Endothelial cell of umbilical vein (primary cell): ENCODE measurements at regions not wholly inside any gene's neighbourhood (a gene's known extent, or its start where the extent isn't known, plus 50 kb on each side); places are given as distances from the start of the nearest gene placed in this dataset.

ENCODE experiments used
- BruUV-seq: library from RNA; stranded (reverse); fragments of 400-500 nt; replicated peaks from 2 replicates; lab custom pipeline; 2021; lab: Mats Ljungman, UMichigan
- CTCF ChIA-PET: fragments of 300-600, 350-600 bp; sonication (Branson Sonifier 250); formaldehyde crosslinking; loops from one replicate; lab custom pipeline; 2021; ENCODE audit warnings: antibody characterized with exemption, inconsistent platforms; lab: Charles Lee
- POLR2A ChIA-PET: fragments of 300-600, 350-600 bp; sonication (Branson Sonifier 250); formaldehyde crosslinking; loops from one replicate; lab custom pipeline; 2021; ENCODE audit warnings: antibody characterized with exemption, inconsistent platforms; lab: Charles Lee
- DNase-seq: peaks from one replicate; pipeline ENCODE4 v3.0.0-alpha.2; 2011; ENCODE audit warnings: low read depth, low spot score
- FAIRE-seq: peaks from 2 replicates; lab custom pipeline; 2011; peaks lifted over from hg19 to GRCh38; lab: Jason Lieb, UNC
- H2AFZ ChIP-seq: 2 replicates; pipeline ENCODE4 v1.6.0; 2012; ENCODE audit warnings: low read depth, low read length, control low read depth, inconsistent platforms
- H3K27ac ChIP-seq: 2 replicates; pipeline ENCODE4 v1.5.1; 2011; ENCODE audit warnings: low read depth, mild to moderate bottlenecking, control low read depth, low read length, moderate library complexity; ENCODE audit not compliant: insufficient read depth
- H3K27me3 ChIP-seq, 2 experiments: 2 replicates each; pipeline versions ENCODE4 v1.6.0 to v1.6.1; 2011; ENCODE audit warnings: low read length in 2 of 2, mixed read lengths in 1 of 2; ENCODE audit not compliant: control insufficient read depth in 2 of 2, insufficient read depth in 2 of 2
- H3K36me3 ChIP-seq, 2 experiments: 2 replicates in 1 of 2; 3 replicates in 1 of 2; pipeline ENCODE4 v1.5.1; 2011; ENCODE audit warnings: low read length in 2 of 2, mild to moderate bottlenecking in 1 of 2, moderate library complexity in 1 of 2; ENCODE audit not compliant: control insufficient read depth in 2 of 2, insufficient read depth in 2 of 2; ENCODE audit errors: extremely low read depth in 1 of 2
- H3K4me1 ChIP-seq: 3 replicates; pipeline ENCODE4 v1.5.1; 2011; ENCODE audit warnings: mild to moderate bottlenecking, low read length; ENCODE audit not compliant: control insufficient read depth, insufficient read depth; ENCODE audit errors: extremely low read depth
- H3K4me2 ChIP-seq: 2 replicates; pipeline ENCODE4 v1.6.1; 2011; ENCODE audit warnings: low read length, control low read depth, mixed read lengths; ENCODE audit not compliant: insufficient read depth
- H3K4me3 ChIP-seq, 3 experiments: fragments of 200-600 bp in 1 of 3; sonication (generic), shearing (Covaris generic) in 1 of 3; replicated peaks in 1 of 3; 2 replicates each; pipeline ENCODE4 v1.5.1; 2011 to 2016; ENCODE audit warnings: control low read depth in 3 of 3, low read length in 3 of 3, mild to moderate bottlenecking in 2 of 3, inconsistent platforms in 1 of 3, low read depth in 1 of 3, moderate library complexity in 1 of 3; ENCODE audit not compliant: insufficient read depth in 1 of 3
- H3K79me2 ChIP-seq: 2 replicates; pipeline ENCODE4 v1.6.0; 2012; ENCODE audit warnings: low read length, inconsistent platforms; ENCODE audit not compliant: control insufficient read depth, insufficient read depth
- H3K9ac ChIP-seq: replicated peaks from 2 replicates; pipeline ENCODE3; 2011; ENCODE audit warnings: low read length, control low read depth; ENCODE audit not compliant: insufficient read depth; ENCODE audit errors: extremely low read depth
- H3K9me1 ChIP-seq: replicated peaks from 3 replicates; pipeline ENCODE4 v1.6.0; 2011; ENCODE audit warnings: mild to moderate bottlenecking, low read length; ENCODE audit not compliant: control insufficient read depth, insufficient read depth; ENCODE audit errors: extremely low read depth
- H3K9me3 ChIP-seq: replicated peaks from 2 replicates; pipeline ENCODE4 v1.5.1; 2012; ENCODE audit warnings: low read length, inconsistent platforms; ENCODE audit not compliant: control insufficient read depth, insufficient read depth
- H4K20me1 ChIP-seq: replicated peaks from 2 replicates; pipeline ENCODE3; 2011; ENCODE audit warnings: mild to moderate bottlenecking, low read length; ENCODE audit not compliant: control insufficient read depth, insufficient read depth; ENCODE audit errors: extremely low read depth
- CTCF ChIP-seq, 2 donors: IDR thresholded peaks; 1 replicate in 1 of 2; 2 replicates in 1 of 2; pipeline ENCODE4 v1.5.1; 2011; ENCODE audit warnings: low read length in 2 of 2, mild to moderate bottlenecking in 2 of 2, moderate library complexity in 2 of 2, control low read depth in 1 of 2, inconsistent platforms in 1 of 2, low read depth in 1 of 2; ENCODE audit not compliant: insufficient read depth in 1 of 2; ENCODE audit errors: extremely low read depth in 1 of 2
- EZH2 ChIP-seq: IDR thresholded peaks from 2 replicates; pipeline ENCODE4 v1.6.1; 2012; ENCODE audit warnings: borderline replicate concordance, low read depth, mild to moderate bottlenecking, moderate library complexity, low read length, inconsistent platforms; ENCODE audit not compliant: severe bottlenecking
- FOS ChIP-seq: IDR thresholded peaks from 2 replicates; pipeline ENCODE4 v1.6.1; 2011; ENCODE audit warnings: mild to moderate bottlenecking, low read length, moderate library complexity, borderline replicate concordance; ENCODE audit not compliant: insufficient read depth
- GATA2 ChIP-seq: IDR thresholded peaks from 2 replicates; pipeline ENCODE4 v1.7.0; 2011; ENCODE audit warnings: low read depth, mild to moderate bottlenecking, moderate library complexity, mixed read lengths, low read length; ENCODE audit not compliant: insufficient read length, insufficient read depth
- JUN ChIP-seq: IDR thresholded peaks from 2 replicates; pipeline ENCODE4 v1.6.1; 2011; ENCODE audit warnings: borderline replicate concordance, low read depth; ENCODE audit not compliant: insufficient read length, insufficient read depth
- MAX ChIP-seq: IDR thresholded peaks from 2 replicates; pipeline ENCODE4 v1.6.1; 2011; ENCODE audit not compliant: insufficient read depth, insufficient read length
- MYC ChIP-seq: IDR thresholded peaks from one replicate; pipeline ENCODE4 v1.6.1; 2011; ENCODE audit warnings: mild to moderate bottlenecking, low read depth, low read length
- POLR2A ChIP-seq: IDR thresholded peaks from 2 replicates; pipeline ENCODE4 v1.6.1; 2012; ENCODE audit warnings: low read depth, mild to moderate bottlenecking, control low read depth, low read length
- POLR2AphosphoS5 ChIP-seq: IDR thresholded peaks from 2 replicates; pipeline ENCODE4 v1.6.1; 2012; ENCODE audit warnings: low read depth, mild to moderate bottlenecking, control low read depth, low read length, moderate library complexity; ENCODE audit not compliant: insufficient read depth
- dilution Hi-C: fragments of 300-500 bp; cut with MboI; formaldehyde crosslinking; loops from one replicate; pipeline ENCODE4 v1.15.0; 2019; ENCODE audit warnings: low sequenced_read_pairs; ENCODE audit not compliant: extremely low pct_ligation_motif_present
- intact Hi-C: fragments of 100-400 bp; cut with micrococcal nuclease; formaldehyde crosslinking; loops from one replicate; pipeline ENCODE4 v1.10.0; 2022

DNA sequence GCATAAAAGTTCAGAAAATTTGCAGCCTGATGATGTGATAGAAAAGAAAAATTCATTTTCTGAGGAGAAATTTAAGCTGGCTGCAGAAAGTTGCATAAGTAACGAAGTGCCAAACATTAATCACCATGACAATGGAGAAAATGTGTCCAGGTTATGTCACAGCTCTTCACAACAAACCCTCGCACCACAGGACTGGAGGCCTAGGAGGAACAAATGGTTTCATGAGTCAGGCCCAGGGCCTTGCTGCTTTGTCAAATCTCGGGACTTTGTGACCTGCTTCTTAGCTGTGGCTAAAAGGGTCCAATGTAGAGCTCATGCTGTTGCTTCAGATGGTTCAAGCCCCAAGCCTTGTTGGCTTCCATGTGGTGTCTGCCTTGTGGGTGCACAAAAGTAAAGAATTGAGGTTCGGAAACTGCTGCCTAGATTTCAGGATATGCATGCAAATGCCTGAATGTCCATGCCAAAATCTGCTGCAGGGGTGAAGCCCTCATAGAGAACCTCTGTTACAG is 527.4 kb downstream of the SH3BGRL start:
- no peaks in the 10 kb centered on the region for H3K79me2 ChIP-seq
- intact Hi-C loops (no loop called here), dilution Hi-C loops (no loop called here)
- H2AFZ ChIP-seq = no peak overlapping the region
- CTCF ChIA-PET = no interaction called here
- DNase-seq (no peak), FAIRE-seq (no peak)
- TF ChIP-seq EZH2 = no peak
- TF ChIP-seq MYC = no peak
- TF ChIP-seq MAX = no peak
- TF ChIP-seq POLR2AphosphoS5 = no peak
- TF ChIP-seq GATA2 = no peak
- no peak for TF ChIP-seq FOS
- TF ChIP-seq CTCF (IDR thresholded peaks at IDR 0.05; ENCODE audit: extremely low read depth in 1 of 2, insufficient read depth in 1 of 2, low read depth in 1 of 2, low read length in 2 of 2) = no peak
- no peak for TF ChIP-seq JUN
- no peak for TF ChIP-seq POLR2A
- H3K9me3 ChIP-seq = no peaks in the 10 kb centered on the region
- H3K27me3 ChIP-seq = no peaks in the 10 kb centered on the region
- H3K36me3 ChIP-seq = no peaks in the 10 kb centered on the region
- no peaks in the 10 kb centered on the region for H3K9me1 ChIP-seq
- no peak overlapping the region for H3K27ac ChIP-seq
- no peaks in the 10 kb centered on the region for H3K4me1 ChIP-seq
- H4K20me1 ChIP-seq = no peaks in the 10 kb centered on the region
- H3K9ac ChIP-seq = no peak overlapping the region
- POLR2A ChIA-PET = no interaction called here
- no peak overlapping the region for H3K4me3 ChIP-seq
- H3K4me2 ChIP-seq = no peak overlapping the region
- no TSS peak for BruUV-seq
